GM12878 (cell line): ENCODE measurements at regions not wholly inside any gene's neighbourhood (a gene's known extent, or its start where the extent isn't known, plus 50 kb on each side); places are given as distances from the start of the nearest gene placed in this dataset.
A peak's percentile ranks its signal among the peaks of the same experiment; 100 is the strongest.
"Not testable (repeated sequence)": the region's sequence is repeated elsewhere in the genome, so short reads cannot be mapped to it uniquely, and the experiment has no call there.

Source experiments
- ATAC-seq: fragments of 200-7000 bp; cut with Tn5 transposase; 3 replicates; pipeline ENCODE4 v1.9.1; 2020; ENCODE audit warnings: mild to moderate bottlenecking, moderate library complexity
- BruUV-seq: library from RNA; stranded (reverse); fragments of 400-500 nt; replicated peaks from 2 replicates; lab custom pipeline; 2021; lab: Mats Ljungman, UMichigan
- CTCF ChIA-PET: fragments of 300-600 bp; sonication (Branson Sonifier 250); formaldehyde crosslinking; extraction: SDS; loops from one replicate; lab custom pipeline; 2021; ENCODE audit warnings: inconsistent platforms; lab: Yijun Ruan, JAX
- POLR2A ChIA-PET: fragments of 350-600 bp; formaldehyde crosslinking; extraction: SDS; loops from one replicate; lab custom pipeline; 2021; ENCODE audit warnings: inconsistent platforms; lab: Charles Lee
- RAD21 ChIA-PET: fragments of 300-600 bp; sonication (Branson Sonifier 250); formaldehyde crosslinking; loops from one replicate; lab custom pipeline; 2023; ENCODE audit warnings: antibody characterized with exemption; ENCODE audit not compliant: unreplicated experiment; lab: Charles Lee
- SMC1A ChIA-PET: fragments of 300-600 bp; sonication (Branson Sonifier 250); formaldehyde crosslinking; loops from one replicate; lab custom pipeline; 2023; ENCODE audit not compliant: unreplicated experiment, uncharacterized antibody; lab: Charles Lee
- DNase-seq: peaks from one replicate; pipeline ENCODE4 v3.0.0-alpha.2; 2011; ENCODE audit warnings: low read depth, low spot score
- FAIRE-seq: peaks from 3 replicates; lab custom pipeline; 2011; peaks lifted over from hg19 to GRCh38; lab: Jason Lieb, UNC
- H2AFZ ChIP-seq: 2 replicates; pipeline ENCODE4 v1.6.0; 2011; ENCODE audit warnings: low read depth, low read length, control low read depth; ENCODE audit not compliant: control insufficient read depth
- H3K27ac ChIP-seq: 2 replicates; pipeline ENCODE4 v1.5.1; 2011; ENCODE audit warnings: control low read depth; ENCODE audit not compliant: control insufficient read depth, insufficient read depth
- H3K27me3 ChIP-seq, 2 experiments: replicated peaks in 1 of 2; 2 replicates each; pipeline versions ENCODE4 v1.6.0 to v1.6.1; 2011; ENCODE audit warnings: low read length in 1 of 2; ENCODE audit not compliant: control insufficient read depth in 2 of 2, insufficient read depth in 2 of 2
- H3K36me3 ChIP-seq, 2 experiments: 2 replicates each; pipeline ENCODE4 v1.5.1; 2011; ENCODE audit warnings: low read length in 1 of 2; ENCODE audit not compliant: control insufficient read depth in 2 of 2, insufficient read depth in 2 of 2
- H3K4me1 ChIP-seq: 2 replicates; pipeline ENCODE4 v1.6.1; 2011; ENCODE audit warnings: mild to moderate bottlenecking, low read length, moderate library complexity, mixed read lengths; ENCODE audit not compliant: control insufficient read depth, insufficient read depth
- H3K4me2 ChIP-seq: 2 replicates; pipeline ENCODE4 v1.6.0; 2011; ENCODE audit warnings: control low read depth; ENCODE audit not compliant: control insufficient read depth, insufficient read depth
- H3K4me3 ChIP-seq: fragments of 200-600 bp; sonication (generic); 2 replicates; pipeline ENCODE4 v1.5.1; 2016
- H3K79me2 ChIP-seq: 2 replicates; pipeline ENCODE4 v1.6.0; 2011; ENCODE audit warnings: low read length; ENCODE audit not compliant: control insufficient read depth, insufficient read depth
- H3K9ac ChIP-seq: 2 replicates; pipeline ENCODE4 v1.8.0; 2011; ENCODE audit warnings: low read length, control low read depth, mixed read lengths; ENCODE audit not compliant: control insufficient read depth, insufficient read depth
- H3K9me3 ChIP-seq: replicated peaks from 3 replicates; pipeline ENCODE4 v1.5.1; 2011; ENCODE audit warnings: mild to moderate bottlenecking, low read length; ENCODE audit not compliant: control insufficient read depth, insufficient read depth
- H4K20me1 ChIP-seq: 2 replicates; pipeline ENCODE4 v1.6.0; 2011; ENCODE audit not compliant: control insufficient read depth, insufficient read depth
- BACH1 ChIP-seq: fragments of 450-650 bp; IDR thresholded peaks from 2 replicates; pipeline ENCODE4 v1.6.1; 2017; ENCODE audit warnings: mild to moderate bottlenecking, borderline replicate concordance
- BHLHE40 ChIP-seq, 2 experiments: fragments of 450-650 bp in 1 of 2; IDR thresholded peaks; 2 replicates each; pipeline ENCODE4 v1.6.1; 2011 to 2017; ENCODE audit warnings: low read depth in 2 of 2, borderline replicate concordance in 1 of 2, improper control_type of control experiment in 1 of 2, low read length in 1 of 2, mild to moderate bottlenecking in 1 of 2
- CUX1 ChIP-seq: IDR thresholded peaks from 2 replicates; pipeline ENCODE4 v1.6.1; 2012; ENCODE audit warnings: improper control_type of control experiment, low read depth, low read length; ENCODE audit not compliant: insufficient replicate concordance
- NFXL1 ChIP-seq: fragments of 450-650 bp; IDR thresholded peaks from 2 replicates; pipeline ENCODE4 v1.6.1; 2017; ENCODE audit warnings: antibody characterized with exemption, mild to moderate bottlenecking, borderline replicate concordance
- NFYB ChIP-seq: IDR thresholded peaks from 2 replicates; pipeline ENCODE4 v1.6.1; 2011; ENCODE audit warnings: low read depth, mild to moderate bottlenecking, low read length, improper control_type of control experiment, moderate library complexity; ENCODE audit not compliant: insufficient read depth
- RAD51 ChIP-seq: fragments of 450-650 bp; IDR thresholded peaks from 2 replicates; pipeline ENCODE4 v1.6.1; 2016; ENCODE audit warnings: moderate library complexity, mild to moderate bottlenecking, inconsistent platforms
- SMAD5 ChIP-seq: IDR thresholded peaks from 2 replicates; pipeline ENCODE4 v1.6.1; 2016; ENCODE audit warnings: antibody characterized with exemption, low read depth
- SREBF2 ChIP-seq: IDR thresholded peaks from 2 replicates; pipeline ENCODE4 v1.6.1; 2012; ENCODE audit warnings: mild to moderate bottlenecking, low read length
- ZNF24 ChIP-seq: fragments of 450-650 bp; IDR thresholded peaks from 2 replicates; pipeline ENCODE4 v1.6.1; 2017; ENCODE audit warnings: antibody characterized with exemption, mild to moderate bottlenecking
- WGBS: methylation state at CpG from one replicate; pipeline ENCODE4 v1.1.6; 2016; ENCODE audit warnings: low lambda C conversion rate; ENCODE audit not compliant: insufficient replicate concordance, insufficient coverage; ENCODE audit errors: missing lambda C conversion rate; 5-methylcytosine and 5-hydroxymethylcytosine counted together
- in situ Hi-C: fragments of 300-500 bp; cut with MboI; formaldehyde crosslinking; loops from 9 replicates; pipeline ENCODE4 v1.14.3; 2018; ENCODE audit warnings: mixed read lengths
- intact Hi-C: fragments of 100-400 bp; cut with micrococcal nuclease; formaldehyde crosslinking; loops from one replicate; pipeline ENCODE4 v1.14.2; 2022; ENCODE audit not compliant: unreplicated experiment

DNA sequence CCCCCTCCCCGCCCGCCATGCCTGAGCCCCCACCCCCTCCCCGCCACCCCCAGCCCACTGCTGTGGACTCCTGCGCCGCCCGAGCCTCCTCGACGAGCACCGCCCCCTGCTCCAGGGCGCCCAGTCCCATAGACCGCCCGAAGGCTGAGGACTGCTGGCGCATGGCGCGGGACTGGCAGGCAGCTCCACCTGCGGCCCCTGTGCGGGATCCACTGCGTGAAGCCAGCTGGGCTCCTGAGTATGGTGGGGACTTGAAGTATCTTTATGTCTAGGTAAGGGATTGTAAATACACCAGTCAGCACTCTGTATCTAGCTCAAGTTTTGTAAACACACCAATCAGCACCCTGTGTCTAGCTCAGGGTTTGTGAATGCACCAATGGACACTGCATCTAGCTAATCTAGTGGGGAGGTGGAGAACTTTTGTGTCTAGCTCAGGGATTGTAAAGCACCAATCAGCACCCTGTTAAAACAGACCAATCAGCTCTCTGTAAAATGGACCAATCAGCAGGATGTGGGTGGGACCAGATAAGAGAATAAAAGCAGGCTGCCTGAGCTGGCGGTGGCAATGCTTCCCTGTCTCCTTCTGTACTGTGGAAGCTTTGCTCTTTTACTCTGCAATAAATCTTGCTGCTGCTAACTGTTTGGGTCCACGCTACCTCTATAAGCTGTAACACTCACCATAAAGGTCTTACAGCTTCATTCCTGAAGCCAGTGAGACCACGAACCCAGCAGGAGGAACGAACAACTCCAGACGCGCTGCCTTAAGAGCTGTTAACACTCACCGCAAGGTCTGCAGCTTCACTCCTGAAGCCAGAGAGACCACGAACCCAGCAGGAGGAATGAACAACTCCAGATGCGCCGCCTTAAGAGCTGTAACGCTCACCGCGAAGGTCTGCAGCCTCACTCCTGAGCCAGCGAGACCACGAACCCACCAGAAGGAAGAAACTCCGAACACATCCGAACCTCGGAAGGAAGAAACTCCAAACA, 66.6 kb upstream of the SLC8A3 start:
- DNase-seq, H3K4me1 ChIP-seq, H4K20me1 ChIP-seq, H3K27ac ChIP-seq, H3K9me3 ChIP-seq, H3K36me3 ChIP-seq, H3K9ac ChIP-seq, H3K4me3 ChIP-seq, FAIRE-seq, H3K79me2 ChIP-seq, ATAC-seq, H3K27me3 ChIP-seq, H2AFZ ChIP-seq, in situ Hi-C loops, POLR2A ChIA-PET, BruUV-seq: not testable (repeated sequence)
- peak; percentile 79 for TF ChIP-seq NFYB
- H3K4me2 ChIP-seq, result 0 out of 2 replicates have a peak overlapping the region, but pooled peaks have one; percentile 33
- ChIA-PET CTCF (interaction anchor here (1.2 to 2.6 kb wide), 2 partner anchors 66 to 168 kb away, joined by 4 to 9 read pairs; no protein-coding TSS in a partner anchor), RAD21 (interaction anchor here (1.3 to 1.4 kb wide), 2 partner anchors 114 to 168 kb away, joined by 4 to 6 read pairs; no protein-coding TSS in a partner anchor), SMC1A (interaction anchor here (0.7 to 1.6 kb wide), 4 partner anchors 10 to 169 kb away, joined by 3 to 4 read pairs (median 3); no protein-coding TSS in a partner anchor)
- 56% methylated on average over 26 of the region's 36 CpGs for WGBS
- intact Hi-C loops, result loop anchor here (5.0 kb wide), 1 partner anchor 168 kb away; no protein-coding TSS in a partner anchor

- Histone ChIP-seq H3K79me2 (no peaks in the 10 kb centered on the region), H3K9me3 (peaks cover 1% of the 10 kb centered on the region; the same call in 1 of the 3 replicates), H3K9ac (no peak overlapping the region), H2AFZ (no peak overlapping the region), H3K27me3 (peaks cover 0 to 2% of the 10 kb centered on the region in 2 experiments; a peak in 2 of 4 replicates), H3K4me3 (no peak overlapping the region), H3K4me2 (peak overlapping the region; percentile 7; the same call in 1 of the 2 replicates), H3K27ac (no peak overlapping the region), H3K4me1 (no peaks in the 10 kb centered on the region), H3K36me3 (no peaks in the 10 kb centered on the region), H4K20me1 (no peaks in the 10 kb centered on the region)
- ATAC-seq (peak; percentile 91), DNase-seq (no peak), FAIRE-seq (no peak)
- RAD21 ChIA-PET, result interaction anchor here (1.3 to 1.4 kb wide), 2 partner anchors 113 to 167 kb away, joined by 4 to 6 read pairs; no protein-coding TSS in a partner anchor
- BruUV-seq, result no TSS peak
- CTCF ChIA-PET, result interaction anchor here (1.2 to 2.6 kb wide), 2 partner anchors 65 to 167 kb away, joined by 4 to 9 read pairs; no protein-coding TSS in a partner anchor
- intact Hi-C loops, result no loop called here
- in situ Hi-C loops, result no loop called here
- SMC1A ChIA-PET, result no interaction called here
- POLR2A ChIA-PET, result no interaction called here
- WGBS, result 2% methylated on average over 23 of the region's 31 CpGs
- TF ChIP-seq NFXL1 (no peak), CUX1 (no peak), SMAD5 (no peak), RAD51 (no peak), ZNF24 (no peak), BHLHE40 (IDR thresholded peaks at IDR 0.05; ENCODE audit: borderline replicate concordance in 1 of 2, low read depth in 2 of 2, low read length in 1 of 2) (peak in 1 of 2 experiments; percentile 14; a peak in 1 of 4 replicates), BACH1 (no peak), SREBF2 (no peak)
Measured at GRCh38 chr14:70254476-70254961, 65.8 kb upstream of the SLC8A3 start.
